ENCODE measurements at regions not wholly inside any gene's neighbourhood (a gene's known extent, or its start where the extent isn't known, plus 50 kb on each side); places are given as distances from the start of the nearest gene placed in this dataset.

DNA sequence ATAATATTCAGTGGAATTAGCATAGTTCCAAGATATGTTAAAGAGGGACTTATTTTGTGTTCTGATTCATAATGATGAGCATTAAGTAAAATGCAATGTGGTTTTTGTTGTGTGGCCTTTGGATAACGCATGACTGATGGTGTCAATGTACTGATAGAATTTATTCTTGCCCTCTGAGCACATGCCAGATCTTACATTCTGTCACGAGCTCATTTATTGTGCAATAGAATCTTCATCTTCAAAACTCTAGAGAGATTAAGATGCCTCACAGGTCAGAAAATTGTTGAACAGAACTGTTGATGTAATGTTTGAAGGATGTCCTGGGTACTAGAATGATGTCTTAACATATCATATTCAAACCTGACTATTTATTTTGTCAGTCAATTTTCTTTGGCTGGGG lies 148.0 kb upstream of the HTR2A start:
- no peak overlapping the region for H3K4me3 ChIP-seq (ENCODE audit: low read length)
- H3K27me3 ChIP-seq (replicated peaks; ENCODE audit: control insufficient read depth, insufficient read depth, low read length) = no peaks in the 10 kb centered on the region
- no peaks in the 10 kb centered on the region for H3K36me3 ChIP-seq (ENCODE audit: control insufficient read depth, insufficient read depth, low read length, severe bottlenecking)
- no peaks in the 10 kb centered on the region for H3K9me3 ChIP-seq (ENCODE audit: control insufficient read depth, low read length)
- H3K9ac ChIP-seq (ENCODE audit: low read length) = no peak overlapping the region
- H3K4me1 ChIP-seq (ENCODE audit: control insufficient read depth, insufficient read depth, low read length) = peaks cover 11% of the 10 kb centered on the region
- DNase-seq (ENCODE audit: low read depth) = no peak

- Histone ChIP-seq H3K36me3 (ENCODE audit: control insufficient read depth, insufficient read depth, low read length, severe bottlenecking) (no peaks in the 10 kb centered on the region), H3K9ac (ENCODE audit: low read length) (no peak overlapping the region), H3K27me3 (replicated peaks; ENCODE audit: control insufficient read depth, insufficient read depth, low read length) (no peaks in the 10 kb centered on the region), H3K4me3 (ENCODE audit: low read length) (no peak overlapping the region), H3K4me1 (ENCODE audit: control insufficient read depth, insufficient read depth, low read length) (peaks cover 25% of the 10 kb centered on the region), H3K9me3 (ENCODE audit: control insufficient read depth, low read length) (no peaks in the 10 kb centered on the region)
- DNase-seq (ENCODE audit: low read depth) = peak; percentile 42
Measured at GRCh38 chr13:47039106-47039505, 142.3 kb upstream of the HTR2A start.

DNA sequence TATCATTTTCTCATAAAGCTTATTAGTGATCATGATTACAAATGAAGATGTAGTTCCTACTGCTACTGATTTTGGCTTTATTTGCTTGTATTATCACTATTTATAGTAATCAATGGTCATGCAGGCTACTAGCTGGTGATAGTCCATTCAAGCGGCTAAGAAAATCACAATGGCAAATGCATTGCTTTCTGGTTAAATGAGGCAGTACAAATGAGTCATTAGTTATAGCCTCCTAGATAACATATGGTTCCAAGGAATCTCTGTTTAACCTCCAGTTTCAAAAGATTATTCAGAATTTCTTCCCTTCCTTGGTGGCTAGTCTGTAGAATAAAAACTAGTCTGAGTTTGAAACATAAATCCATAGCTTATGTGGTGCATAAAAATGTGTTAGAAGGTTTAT lies 141.3 kb upstream of the HTR2A start:
- no peak overlapping the region for H3K9ac ChIP-seq (ENCODE audit: low read length)
- H3K36me3 ChIP-seq (ENCODE audit: control insufficient read depth, insufficient read depth, low read length, severe bottlenecking) = no peaks in the 10 kb centered on the region
- H3K4me3 ChIP-seq (ENCODE audit: low read length) = no peak overlapping the region
- no peak for DNase-seq (ENCODE audit: low read depth)
- H3K27me3 ChIP-seq (replicated peaks; ENCODE audit: control insufficient read depth, insufficient read depth, low read length) = no peaks in the 10 kb centered on the region
- H3K9me3 ChIP-seq (ENCODE audit: control insufficient read depth, low read length) = no peaks in the 10 kb centered on the region
- peaks cover 32% of the 10 kb centered on the region for H3K4me1 ChIP-seq (ENCODE audit: control insufficient read depth, insufficient read depth, low read length)

DNA sequence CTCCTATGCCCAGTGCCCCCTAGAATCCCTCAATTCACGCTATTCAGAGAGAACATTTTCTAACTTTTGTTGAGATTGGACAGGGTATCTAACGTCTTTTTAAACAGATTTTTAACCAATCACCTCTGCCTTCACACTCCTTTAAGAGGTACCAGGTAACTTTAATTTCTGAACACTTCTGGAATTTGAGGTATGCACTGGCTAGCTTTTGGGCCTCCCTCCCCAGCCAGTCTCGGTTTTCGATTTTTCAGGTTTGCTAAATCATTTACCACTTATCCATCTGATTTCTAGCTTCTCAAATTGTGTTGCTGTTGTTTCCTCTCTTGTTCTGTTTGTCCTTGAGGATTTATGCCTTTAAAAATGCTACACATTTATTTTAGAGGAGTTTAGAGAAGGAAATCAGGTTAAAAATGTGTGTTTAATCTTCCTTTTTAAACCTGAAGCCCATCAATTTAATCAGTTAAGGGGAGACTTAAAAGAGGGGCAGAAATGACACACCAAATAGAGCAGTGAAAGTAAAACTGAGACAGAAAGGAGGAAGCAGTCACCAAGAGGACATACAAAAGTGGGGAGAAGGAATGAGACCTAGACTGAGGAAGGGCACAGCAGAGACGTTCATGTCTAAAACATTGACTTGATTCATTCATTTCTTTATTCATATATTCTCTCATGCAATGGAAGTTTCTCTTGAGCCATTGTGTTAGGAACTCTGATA lies 139.6 kb upstream of the HTR2A start:
- Histone ChIP-seq H3K4me3 (ENCODE audit: low read length) (no peak overlapping the region), H3K9ac (ENCODE audit: low read length) (no peak overlapping the region), H3K27me3 (replicated peaks; ENCODE audit: control insufficient read depth, insufficient read depth, low read length) (no peaks in the 10 kb centered on the region), H3K4me1 (ENCODE audit: control insufficient read depth, insufficient read depth, low read length) (peaks cover 37% of the 10 kb centered on the region), H3K9me3 (ENCODE audit: control insufficient read depth, low read length) (no peaks in the 10 kb centered on the region), H3K36me3 (ENCODE audit: control insufficient read depth, insufficient read depth, low read length, severe bottlenecking) (no peaks in the 10 kb centered on the region)
- DNase-seq (ENCODE audit: low read depth) = no peak

GRCh38 chr13:47033216-47033615 lies 136.4 kb upstream of the HTR2A start:
- peak overlapping the region; percentile 77 for H3K4me3 ChIP-seq (ENCODE audit: low read length)
- no peaks in the 10 kb centered on the region for H3K36me3 ChIP-seq (ENCODE audit: control insufficient read depth, insufficient read depth, low read length, severe bottlenecking)
- DNase-seq (ENCODE audit: low read depth) = peak; percentile 60
- no peaks in the 10 kb centered on the region for H3K27me3 ChIP-seq (replicated peaks; ENCODE audit: control insufficient read depth, insufficient read depth, low read length)
- H3K9ac ChIP-seq (ENCODE audit: low read length) = peak overlapping the region; percentile 59
- H3K9me3 ChIP-seq (ENCODE audit: control insufficient read depth, low read length) = no peaks in the 10 kb centered on the region
- peaks cover 23% of the 10 kb centered on the region for H3K4me1 ChIP-seq (ENCODE audit: control insufficient read depth, insufficient read depth, low read length)

DNA sequence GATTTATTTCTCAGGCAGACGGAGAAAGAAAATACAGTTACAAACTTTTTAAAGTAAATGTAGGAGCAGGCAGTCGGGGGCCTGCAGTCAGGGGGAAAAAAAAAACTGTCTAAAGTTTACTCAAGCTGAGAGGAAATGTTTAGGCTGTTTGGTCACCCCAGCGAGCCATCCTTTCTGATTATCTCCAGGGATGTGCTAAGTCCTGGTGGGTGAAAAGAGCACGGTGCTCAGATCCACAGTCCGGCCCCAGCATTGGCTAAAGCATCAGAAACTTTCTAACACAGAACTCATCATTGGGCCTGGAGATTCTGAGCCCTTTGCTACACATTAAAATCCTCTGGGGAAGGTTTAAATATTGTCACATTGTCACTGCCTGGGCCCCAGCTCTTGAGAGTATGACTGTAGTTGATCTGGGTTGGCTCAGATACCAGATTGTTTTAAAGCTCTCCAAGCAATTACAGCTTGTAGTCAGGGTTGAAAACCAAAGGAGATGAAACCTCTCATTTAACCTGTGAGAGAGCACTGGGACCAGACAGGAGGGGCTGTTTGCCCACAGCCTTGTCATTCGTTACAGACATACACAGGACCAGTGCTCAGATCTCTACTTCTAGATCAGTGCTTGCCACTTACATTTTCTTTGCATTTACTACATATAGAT lies 131.1 kb upstream of the HTR2A start:
- DNase-seq (ENCODE audit: low read depth) = no peak

GRCh38 chr13:47025791-47026447 lies 129.1 kb upstream of the HTR2A start:
- Histone ChIP-seq H3K4me1 (ENCODE audit: control insufficient read depth, insufficient read depth, low read length) (peaks cover 6% of the 10 kb centered on the region), H3K9me3 (ENCODE audit: control insufficient read depth, low read length) (no peaks in the 10 kb centered on the region), H3K27me3 (replicated peaks; ENCODE audit: control insufficient read depth, insufficient read depth, low read length) (no peaks in the 10 kb centered on the region), H3K9ac (ENCODE audit: low read length) (no peak overlapping the region), H3K4me3 (ENCODE audit: low read length) (no peak overlapping the region), H3K36me3 (ENCODE audit: control insufficient read depth, insufficient read depth, low read length, severe bottlenecking) (no peaks in the 10 kb centered on the region)
- no peak for DNase-seq (ENCODE audit: low read depth)

More for the DNA sequence above, 131.1 kb upstream of the HTR2A start:
- Histone ChIP-seq H3K36me3 (ENCODE audit: control insufficient read depth, insufficient read depth, low read length, severe bottlenecking) (no peaks in the 10 kb centered on the region), H3K4me3 (ENCODE audit: low read length) (no peak overlapping the region), H3K9me3 (ENCODE audit: control insufficient read depth, low read length) (no peaks in the 10 kb centered on the region), H3K27me3 (replicated peaks; ENCODE audit: control insufficient read depth, insufficient read depth, low read length) (no peaks in the 10 kb centered on the region), H3K9ac (ENCODE audit: low read length) (no peak overlapping the region), H3K4me1 (ENCODE audit: control insufficient read depth, insufficient read depth, low read length) (peaks cover 8% of the 10 kb centered on the region)

- H3K36me3 ChIP-seq (ENCODE audit: control insufficient read depth, insufficient read depth, low read length, severe bottlenecking) = no peaks in the 10 kb centered on the region
- no peak overlapping the region for H3K9ac ChIP-seq (ENCODE audit: low read length)
- H3K4me1 ChIP-seq (ENCODE audit: control insufficient read depth, insufficient read depth, low read length) = no peaks in the 10 kb centered on the region
- no peaks in the 10 kb centered on the region for H3K27me3 ChIP-seq (replicated peaks; ENCODE audit: control insufficient read depth, insufficient read depth, low read length)
- DNase-seq (ENCODE audit: low read depth) = no peak
- H3K9me3 ChIP-seq (ENCODE audit: control insufficient read depth, low read length) = no peaks in the 10 kb centered on the region
- no peak overlapping the region for H3K4me3 ChIP-seq (ENCODE audit: low read length)
Measured at GRCh38 chr13:47019977-47020376, 123.1 kb upstream of the HTR2A start.

DNA sequence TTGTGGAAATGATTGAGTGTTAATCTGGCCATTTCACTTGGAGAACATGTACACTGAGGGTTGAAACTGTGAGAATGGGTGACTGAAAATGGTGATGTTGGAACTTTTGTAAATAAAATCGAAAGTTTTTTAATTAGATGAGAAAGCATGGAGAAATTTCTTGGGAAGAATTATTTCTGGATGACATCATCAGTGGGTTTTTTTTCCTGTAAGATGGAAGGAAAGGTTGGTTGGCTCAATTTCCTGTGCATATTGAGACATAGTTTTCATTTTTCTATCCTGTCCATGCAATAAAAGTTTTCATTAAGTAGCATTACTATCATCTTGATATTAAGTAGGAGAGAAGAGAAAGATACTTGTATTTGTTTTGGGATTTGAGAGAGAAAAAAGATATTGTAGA lies 120.6 kb upstream of the HTR2A start:
- H3K4me3 ChIP-seq (ENCODE audit: low read length) = no peak overlapping the region
- H3K9me3 ChIP-seq (ENCODE audit: control insufficient read depth, low read length) = no peaks in the 10 kb centered on the region
- no peaks in the 10 kb centered on the region for H3K4me1 ChIP-seq (ENCODE audit: control insufficient read depth, insufficient read depth, low read length)
- no peak overlapping the region for H3K9ac ChIP-seq (ENCODE audit: low read length)
- no peaks in the 10 kb centered on the region for H3K27me3 ChIP-seq (replicated peaks; ENCODE audit: control insufficient read depth, insufficient read depth, low read length)
- DNase-seq (ENCODE audit: low read depth) = no peak
- H3K36me3 ChIP-seq (ENCODE audit: control insufficient read depth, insufficient read depth, low read length, severe bottlenecking) = no peaks in the 10 kb centered on the region

GRCh38 chr13:47008318-47008717 lies 111.5 kb upstream of the HTR2A start:
- no peaks in the 10 kb centered on the region for H3K36me3 ChIP-seq (ENCODE audit: control insufficient read depth, insufficient read depth, low read length, severe bottlenecking)
- H3K4me1 ChIP-seq (ENCODE audit: control insufficient read depth, insufficient read depth, low read length) = peaks cover 8% of the 10 kb centered on the region
- H3K9ac ChIP-seq (ENCODE audit: low read length) = no peak overlapping the region
- no peaks in the 10 kb centered on the region for H3K9me3 ChIP-seq (ENCODE audit: control insufficient read depth, low read length)
- H3K27me3 ChIP-seq (replicated peaks; ENCODE audit: control insufficient read depth, insufficient read depth, low read length) = no peaks in the 10 kb centered on the region
- no peak overlapping the region for H3K4me3 ChIP-seq (ENCODE audit: low read length)
- no peak for DNase-seq (ENCODE audit: low read depth)

DNA sequence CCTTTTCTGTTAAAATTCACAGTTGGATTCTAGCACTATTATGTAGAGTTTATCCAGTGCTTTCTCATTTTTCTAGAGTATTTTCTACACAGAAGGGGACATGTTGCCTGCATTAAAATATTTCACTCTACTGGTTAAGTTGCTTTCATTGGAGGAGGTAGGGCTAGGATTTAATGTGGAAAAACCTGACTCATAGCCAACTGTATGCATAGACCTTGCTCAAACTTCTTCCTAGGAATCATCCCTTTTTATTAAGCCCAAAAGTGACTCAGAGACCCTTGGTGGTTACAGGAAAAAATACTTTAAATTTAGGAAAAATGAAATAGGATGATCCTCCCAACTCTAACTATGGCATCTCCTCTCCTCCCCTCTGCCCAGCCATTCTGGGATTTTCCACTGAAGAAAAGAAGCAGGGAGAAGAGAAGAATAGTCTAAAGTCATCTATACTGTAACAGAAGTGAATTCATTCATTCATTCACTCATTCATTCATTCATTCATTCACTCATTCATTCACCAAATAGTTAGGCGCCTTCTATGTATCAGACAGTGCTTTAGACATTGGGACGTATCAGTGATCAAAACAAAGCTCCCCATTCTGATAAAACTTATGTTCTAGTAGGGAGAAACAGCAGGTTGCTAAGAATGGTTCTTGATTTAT lies 109.0 kb upstream of the HTR2A start:
- H3K9ac ChIP-seq (ENCODE audit: low read length) = no peak overlapping the region
- H3K27me3 ChIP-seq (replicated peaks; ENCODE audit: control insufficient read depth, insufficient read depth, low read length) = no peaks in the 10 kb centered on the region
- no peaks in the 10 kb centered on the region for H3K36me3 ChIP-seq (ENCODE audit: control insufficient read depth, insufficient read depth, low read length, severe bottlenecking)
- no peaks in the 10 kb centered on the region for H3K9me3 ChIP-seq (ENCODE audit: control insufficient read depth, low read length)
- peaks cover 8% of the 10 kb centered on the region for H3K4me1 ChIP-seq (ENCODE audit: control insufficient read depth, insufficient read depth, low read length)
- DNase-seq (ENCODE audit: low read depth) = no peak
- no peak overlapping the region for H3K4me3 ChIP-seq (ENCODE audit: low read length)
